ENCODE measurements at regions not wholly inside any gene's neighbourhood (a gene's known extent, or its start where the extent isn't known, plus 50 kb on each side); places are given as distances from the start of the nearest gene placed in this dataset.

DNA sequence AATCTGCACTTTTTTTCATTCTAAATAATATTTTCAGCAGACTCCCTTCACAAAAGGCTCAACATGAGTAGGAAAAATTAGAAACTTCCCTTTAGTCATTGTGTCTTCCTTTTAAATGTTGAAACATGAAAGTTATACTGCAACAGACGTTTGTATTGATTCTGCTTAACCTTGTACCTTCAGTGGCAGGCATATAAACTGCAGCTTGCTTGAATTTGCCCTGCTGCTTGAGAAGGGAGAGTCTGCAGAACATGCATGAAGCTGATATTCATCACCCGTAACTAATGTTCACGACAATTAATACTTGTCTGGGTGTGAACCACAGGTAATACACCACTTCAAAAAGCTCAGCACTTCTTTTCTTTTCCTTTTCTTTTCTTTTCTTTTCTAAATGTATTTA lies 294.7 kb upstream of the LRP1B start:
- Histone ChIP-seq H2AFZ (ENCODE audit: low read depth) (peak overlapping the region; percentile 80; the same call in 1 of the 2 replicates), H3K27ac (ENCODE audit: low read depth in 2 of 2, low read length in 1 of 2) (peak overlapping the region in 1 of 2 experiments; percentile 88; a peak in 2 of 4 replicates), H3K27me3 (ENCODE audit: insufficient read depth) (no peaks in the 10 kb centered on the region), H3F3A (replicated peaks; ENCODE audit: insufficient read depth) (no peaks in the 10 kb centered on the region), H4K20me1 (ENCODE audit: insufficient read depth) (no peaks in the 10 kb centered on the region), H3K4me2 (peak overlapping the region; percentile 58), H3K9me3 (no peaks in the 10 kb centered on the region), H3K36me3 (replicated peaks in 1 of 2; ENCODE audit: control insufficient read depth in 1 of 2, insufficient read depth in 2 of 2, low read length in 1 of 2) (no peaks in the 10 kb centered on the region), H3K4me3 (ENCODE audit: low read depth in 2 of 2, low read length in 1 of 2) (peak overlapping the region; percentile 40 to 45; a peak in 3 of 4 replicates), H3K9ac (0 out of 2 replicates have a peak overlapping the region, but pooled peaks have one; percentile 6), H3K9me2 (no peaks in the 10 kb centered on the region), H3K4me1 (ENCODE audit: control insufficient read depth in 1 of 2, insufficient read depth in 2 of 2, low read depth in 1 of 2, low read length in 1 of 2) (peaks cover 0 to 6% of the 10 kb centered on the region in 2 experiments; a peak in 2 of 4 replicates), H3K79me2 (ENCODE audit: insufficient read depth) (no peaks in the 10 kb centered on the region)
- POLR2A ChIA-PET: no interaction called here
- TF ChIP-seq, protein P1, sequence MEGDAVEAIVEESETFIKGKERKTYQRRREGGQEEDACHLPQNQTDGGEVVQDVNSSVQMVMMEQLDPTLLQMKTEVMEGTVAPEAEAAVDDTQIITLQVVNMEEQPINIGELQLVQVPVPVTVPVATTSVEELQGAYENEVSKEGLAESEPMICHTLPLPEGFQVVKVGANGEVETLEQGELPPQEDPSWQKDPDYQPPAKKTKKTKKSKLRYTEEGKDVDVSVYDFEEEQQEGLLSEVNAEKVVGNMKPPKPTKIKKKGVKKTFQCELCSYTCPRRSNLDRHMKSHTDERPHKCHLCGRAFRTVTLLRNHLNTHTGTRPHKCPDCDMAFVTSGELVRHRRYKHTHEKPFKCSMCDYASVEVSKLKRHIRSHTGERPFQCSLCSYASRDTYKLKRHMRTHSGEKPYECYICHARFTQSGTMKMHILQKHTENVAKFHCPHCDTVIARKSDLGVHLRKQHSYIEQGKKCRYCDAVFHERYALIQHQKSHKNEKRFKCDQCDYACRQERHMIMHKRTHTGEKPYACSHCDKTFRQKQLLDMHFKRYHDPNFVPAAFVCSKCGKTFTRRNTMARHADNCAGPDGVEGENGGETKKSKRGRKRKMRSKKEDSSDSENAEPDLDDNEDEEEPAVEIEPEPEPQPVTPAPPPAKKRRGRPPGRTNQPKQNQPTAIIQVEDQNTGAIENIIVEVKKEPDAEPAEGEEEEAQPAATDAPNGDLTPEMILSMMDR (IDR thresholded peaks at IDR 0.05): 0 out of 2 replicates have a peak, but pooled peaks have one; percentile 9
- no peak for TF ChIP-seq TAF1 (IDR thresholded peaks at IDR 0.05; ENCODE audit: borderline replicate concordance, low read depth, low read length)
- peak; percentile 19 for TF ChIP-seq RAD21 (IDR thresholded peaks at IDR 0.05; ENCODE audit: low read length)
- TF ChIP-seq MXI1 (IDR thresholded peaks at IDR 0.05; ENCODE audit: low read depth, low read length): peak; percentile 31; the same call in 1 of the 2 replicates
- WGBS (ENCODE audit: low lambda C conversion rate): 7% methylated on average over 3 of the region's 3 CpGs
- CTCF ChIA-PET: interaction anchor here (0.9 to 1.4 kb wide), 4 partner anchors 9 to 156 kb away, joined by 3 to 4 read pairs (median 3); no protein-coding TSS in a partner anchor
- DNase-seq: peak; percentile 16

DNA sequence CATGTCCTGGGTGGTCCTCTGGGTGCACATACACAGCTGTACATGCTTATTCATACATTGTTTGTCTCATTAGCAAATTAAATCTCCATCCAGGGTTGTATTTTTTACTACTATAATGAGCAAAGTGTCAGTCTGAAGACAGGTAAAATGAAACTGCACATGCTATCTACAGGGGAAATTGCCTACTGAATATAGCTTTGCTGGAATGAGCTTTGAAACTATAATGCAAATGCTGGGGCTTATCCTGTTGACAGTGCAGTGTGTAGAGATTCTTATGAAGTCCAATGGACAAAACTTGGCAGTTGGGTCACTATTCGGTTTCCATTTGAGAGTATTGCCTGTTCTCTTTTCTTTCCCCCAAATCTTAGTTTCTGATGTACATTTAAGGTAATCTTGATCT lies 292.8 kb upstream of the LRP1B start:
- Histone ChIP-seq H3K9ac (no peak overlapping the region), H3K4me3 (ENCODE audit: low read depth in 2 of 2, low read length in 1 of 2) (no peak overlapping the region), H3K27ac (ENCODE audit: low read depth in 2 of 2, low read length in 1 of 2) (no peak overlapping the region), H3K4me2 (no peak overlapping the region), H3K9me2 (no peaks in the 10 kb centered on the region), H3K36me3 (replicated peaks in 1 of 2; ENCODE audit: control insufficient read depth in 1 of 2, insufficient read depth in 2 of 2, low read length in 1 of 2) (no peaks in the 10 kb centered on the region), H2AFZ (ENCODE audit: low read depth) (no peak overlapping the region), H3K4me1 (ENCODE audit: control insufficient read depth in 1 of 2, insufficient read depth in 2 of 2, low read depth in 1 of 2, low read length in 1 of 2) (peaks cover 0 to 6% of the 10 kb centered on the region in 2 experiments; a peak in 2 of 4 replicates), H4K20me1 (ENCODE audit: insufficient read depth) (no peaks in the 10 kb centered on the region), H3F3A (replicated peaks; ENCODE audit: insufficient read depth) (no peaks in the 10 kb centered on the region), H3K27me3 (ENCODE audit: insufficient read depth) (no peaks in the 10 kb centered on the region), H3K79me2 (ENCODE audit: insufficient read depth) (no peaks in the 10 kb centered on the region), H3K9me3 (no peaks in the 10 kb centered on the region)
- CTCF ChIA-PET: no interaction called here
- POLR2A ChIA-PET: no interaction called here
- no peak for DNase-seq
- WGBS (ENCODE audit: low lambda C conversion rate): 38% methylated on average over 1 of the region's 1 CpG
- no peak for TF ChIP-seq SIN3A (IDR thresholded peaks at IDR 0.05; ENCODE audit: borderline replicate concordance, low read depth, low read length)
- TF ChIP-seq FOXM1 (IDR thresholded peaks at IDR 0.05; ENCODE audit: low read depth): no peak
- TF ChIP-seq, protein P2, sequence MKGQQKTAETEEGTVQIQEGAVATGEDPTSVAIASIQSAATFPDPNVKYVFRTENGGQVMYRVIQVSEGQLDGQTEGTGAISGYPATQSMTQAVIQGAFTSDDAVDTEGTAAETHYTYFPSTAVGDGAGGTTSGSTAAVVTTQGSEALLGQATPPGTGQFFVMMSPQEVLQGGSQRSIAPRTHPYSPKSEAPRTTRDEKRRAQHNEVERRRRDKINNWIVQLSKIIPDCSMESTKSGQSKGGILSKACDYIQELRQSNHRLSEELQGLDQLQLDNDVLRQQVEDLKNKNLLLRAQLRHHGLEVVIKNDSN (IDR thresholded peaks at IDR 0.05; ENCODE audit: borderline replicate concordance, low read depth): no peak
- TF ChIP-seq, protein P3, sequence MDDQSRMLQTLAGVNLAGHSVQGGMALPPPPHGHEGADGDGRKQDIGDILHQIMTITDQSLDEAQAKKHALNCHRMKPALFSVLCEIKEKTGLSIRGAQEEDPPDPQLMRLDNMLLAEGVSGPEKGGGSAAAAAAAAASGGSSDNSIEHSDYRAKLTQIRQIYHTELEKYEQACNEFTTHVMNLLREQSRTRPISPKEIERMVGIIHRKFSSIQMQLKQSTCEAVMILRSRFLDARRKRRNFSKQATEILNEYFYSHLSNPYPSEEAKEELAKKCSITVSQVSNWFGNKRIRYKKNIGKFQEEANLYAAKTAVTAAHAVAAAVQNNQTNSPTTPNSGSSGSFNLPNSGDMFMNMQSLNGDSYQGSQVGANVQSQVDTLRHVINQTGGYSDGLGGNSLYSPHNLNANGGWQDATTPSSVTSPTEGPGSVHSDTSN (IDR thresholded peaks at IDR 0.05): no peak
- TF ChIP-seq, protein P4, sequence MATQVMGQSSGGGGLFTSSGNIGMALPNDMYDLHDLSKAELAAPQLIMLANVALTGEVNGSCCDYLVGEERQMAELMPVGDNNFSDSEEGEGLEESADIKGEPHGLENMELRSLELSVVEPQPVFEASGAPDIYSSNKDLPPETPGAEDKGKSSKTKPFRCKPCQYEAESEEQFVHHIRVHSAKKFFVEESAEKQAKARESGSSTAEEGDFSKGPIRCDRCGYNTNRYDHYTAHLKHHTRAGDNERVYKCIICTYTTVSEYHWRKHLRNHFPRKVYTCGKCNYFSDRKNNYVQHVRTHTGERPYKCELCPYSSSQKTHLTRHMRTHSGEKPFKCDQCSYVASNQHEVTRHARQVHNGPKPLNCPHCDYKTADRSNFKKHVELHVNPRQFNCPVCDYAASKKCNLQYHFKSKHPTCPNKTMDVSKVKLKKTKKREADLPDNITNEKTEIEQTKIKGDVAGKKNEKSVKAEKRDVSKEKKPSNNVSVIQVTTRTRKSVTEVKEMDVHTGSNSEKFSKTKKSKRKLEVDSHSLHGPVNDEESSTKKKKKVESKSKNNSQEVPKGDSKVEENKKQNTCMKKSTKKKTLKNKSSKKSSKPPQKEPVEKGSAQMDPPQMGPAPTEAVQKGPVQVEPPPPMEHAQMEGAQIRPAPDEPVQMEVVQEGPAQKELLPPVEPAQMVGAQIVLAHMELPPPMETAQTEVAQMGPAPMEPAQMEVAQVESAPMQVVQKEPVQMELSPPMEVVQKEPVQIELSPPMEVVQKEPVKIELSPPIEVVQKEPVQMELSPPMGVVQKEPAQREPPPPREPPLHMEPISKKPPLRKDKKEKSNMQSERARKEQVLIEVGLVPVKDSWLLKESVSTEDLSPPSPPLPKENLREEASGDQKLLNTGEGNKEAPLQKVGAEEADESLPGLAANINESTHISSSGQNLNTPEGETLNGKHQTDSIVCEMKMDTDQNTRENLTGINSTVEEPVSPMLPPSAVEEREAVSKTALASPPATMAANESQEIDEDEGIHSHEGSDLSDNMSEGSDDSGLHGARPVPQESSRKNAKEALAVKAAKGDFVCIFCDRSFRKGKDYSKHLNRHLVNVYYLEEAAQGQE (IDR thresholded peaks at IDR 0.05; ENCODE audit: low read depth, low read length): no peak
- no peak for TF ChIP-seq RAD21 (IDR thresholded peaks at IDR 0.05; ENCODE audit: low read length)
- TF ChIP-seq MXI1 (IDR thresholded peaks at IDR 0.05; ENCODE audit: low read depth, low read length): no peak
- no peak for TF ChIP-seq JUND (IDR thresholded peaks at IDR 0.05)
- no peak for TF ChIP-seq POLR2AphosphoS5 (IDR thresholded peaks at IDR 0.05; ENCODE audit: low read depth, low read length)
- TF ChIP-seq NRF1 (IDR thresholded peaks at IDR 0.05; ENCODE audit: low read depth, low read length): no peak
- TF ChIP-seq EP300 (IDR thresholded peaks at IDR 0.05; ENCODE audit: borderline replicate concordance in 1 of 2, low read depth in 1 of 2, low read length in 1 of 2): no peak
- TF ChIP-seq, protein P5, sequence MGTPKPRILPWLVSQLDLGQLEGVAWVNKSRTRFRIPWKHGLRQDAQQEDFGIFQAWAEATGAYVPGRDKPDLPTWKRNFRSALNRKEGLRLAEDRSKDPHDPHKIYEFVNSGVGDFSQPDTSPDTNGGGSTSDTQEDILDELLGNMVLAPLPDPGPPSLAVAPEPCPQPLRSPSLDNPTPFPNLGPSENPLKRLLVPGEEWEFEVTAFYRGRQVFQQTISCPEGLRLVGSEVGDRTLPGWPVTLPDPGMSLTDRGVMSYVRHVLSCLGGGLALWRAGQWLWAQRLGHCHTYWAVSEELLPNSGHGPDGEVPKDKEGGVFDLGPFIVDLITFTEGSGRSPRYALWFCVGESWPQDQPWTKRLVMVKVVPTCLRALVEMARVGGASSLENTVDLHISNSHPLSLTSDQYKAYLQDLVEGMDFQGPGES (IDR thresholded peaks at IDR 0.05; ENCODE audit: low read depth, low read length): no peak
- no peak for TF ChIP-seq NFIC (IDR thresholded peaks at IDR 0.05; ENCODE audit: borderline replicate concordance)
- TF ChIP-seq, protein P6, sequence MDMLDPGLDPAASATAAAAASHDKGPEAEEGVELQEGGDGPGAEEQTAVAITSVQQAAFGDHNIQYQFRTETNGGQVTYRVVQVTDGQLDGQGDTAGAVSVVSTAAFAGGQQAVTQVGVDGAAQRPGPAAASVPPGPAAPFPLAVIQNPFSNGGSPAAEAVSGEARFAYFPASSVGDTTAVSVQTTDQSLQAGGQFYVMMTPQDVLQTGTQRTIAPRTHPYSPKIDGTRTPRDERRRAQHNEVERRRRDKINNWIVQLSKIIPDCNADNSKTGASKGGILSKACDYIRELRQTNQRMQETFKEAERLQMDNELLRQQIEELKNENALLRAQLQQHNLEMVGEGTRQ (IDR thresholded peaks at IDR 0.05; ENCODE audit: borderline replicate concordance, low read depth, low read length): no peak
- no peak for TF ChIP-seq CHD2 (IDR thresholded peaks at IDR 0.05; ENCODE audit: low read length, partially characterized antibody)
- no peak for TF ChIP-seq RFX5 (IDR thresholded peaks at IDR 0.05; ENCODE audit: low read length)
